HG02571 (cell line): ENCODE measurements at regions not wholly inside any gene's neighbourhood (a gene's known extent, or its start where the extent isn't known, plus 50 kb on each side); places are given as distances from the start of the nearest gene placed in this dataset.

Source experiments
- ATAC-seq: cut with Tn5 transposase; IDR thresholded peaks from one replicate; pipeline ENCODE4 v1.9.1; 2021; ENCODE audit warnings: mild to moderate bottlenecking, moderate library complexity; ENCODE audit not compliant: unreplicated experiment

- ATAC-seq, result no peak
Measured at GRCh38 chr7:33841031-33841430, 64.3 kb upstream of the BMPER start.

- no peak for ATAC-seq
Measured at GRCh38 chr7:33841705-33842129, 63.6 kb upstream of the BMPER start.

- no peak for ATAC-seq
Measured at GRCh38 chr7:33842150-33842549, 63.2 kb upstream of the BMPER start.

DNA sequence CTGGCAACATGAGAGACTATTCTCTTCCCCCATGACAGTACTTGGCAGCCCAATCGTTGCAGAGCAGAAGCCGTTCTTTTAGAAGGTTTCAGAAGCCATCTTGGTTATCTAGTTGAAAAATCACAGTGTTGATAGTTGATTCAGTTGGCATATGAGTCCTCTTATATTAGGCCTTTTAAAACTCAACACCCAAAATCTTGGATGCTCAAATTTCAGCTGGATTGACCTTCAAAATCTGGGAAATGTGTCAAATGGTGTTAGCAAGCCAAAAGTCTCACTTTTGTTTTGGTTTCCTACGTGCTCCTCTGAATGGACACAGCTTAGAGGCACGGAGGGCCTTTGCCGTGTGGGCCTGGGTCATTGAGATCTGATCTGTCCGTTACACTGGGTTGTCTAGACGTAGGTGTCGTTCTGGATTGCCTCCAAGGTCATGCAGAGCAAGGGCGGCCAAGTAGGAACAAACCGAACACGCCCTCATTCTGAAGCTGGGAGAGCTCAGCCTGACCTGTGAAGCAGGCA, 59.3 kb upstream of the BMPER start:
- ATAC-seq, result no peak

- ATAC-seq, result no peak
Measured at GRCh38 chr7:33849004-33849403, 56.3 kb upstream of the BMPER start.

DNA sequence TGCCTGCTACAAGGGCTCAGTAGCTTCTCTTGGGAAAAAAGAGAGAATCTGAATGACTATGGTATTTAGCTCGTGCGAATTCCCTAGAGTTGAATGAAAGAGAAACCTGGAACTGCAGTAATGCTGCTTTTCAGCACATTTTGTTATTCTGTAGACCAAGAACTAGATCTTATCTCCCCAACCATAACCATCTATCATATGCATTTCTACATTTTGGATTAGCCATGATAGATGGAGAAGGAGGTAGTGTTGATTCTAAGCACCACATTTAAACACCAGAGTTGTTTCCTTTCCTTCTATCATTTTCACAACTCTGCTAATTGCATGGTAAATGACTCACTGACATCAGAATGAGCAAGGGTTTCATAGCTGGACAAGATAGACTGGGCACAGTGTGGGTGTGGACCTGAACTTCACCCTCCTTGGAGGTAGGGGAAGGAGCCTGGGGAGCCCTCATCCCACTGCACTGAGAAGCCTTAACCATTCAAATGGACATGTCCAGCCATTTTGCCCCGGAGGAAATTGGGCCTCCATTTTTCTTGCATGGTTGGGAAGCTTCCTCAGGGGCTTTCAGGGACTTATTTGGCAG, 55.3 kb upstream of the BMPER start:
- no peak for ATAC-seq

GRCh38 chr7:33850768-33851167, 54.6 kb upstream of the BMPER start:
- no peak for ATAC-seq

GRCh38 chr7:33852838-33853237, 52.5 kb upstream of the BMPER start:
- ATAC-seq, result no peak

DNA sequence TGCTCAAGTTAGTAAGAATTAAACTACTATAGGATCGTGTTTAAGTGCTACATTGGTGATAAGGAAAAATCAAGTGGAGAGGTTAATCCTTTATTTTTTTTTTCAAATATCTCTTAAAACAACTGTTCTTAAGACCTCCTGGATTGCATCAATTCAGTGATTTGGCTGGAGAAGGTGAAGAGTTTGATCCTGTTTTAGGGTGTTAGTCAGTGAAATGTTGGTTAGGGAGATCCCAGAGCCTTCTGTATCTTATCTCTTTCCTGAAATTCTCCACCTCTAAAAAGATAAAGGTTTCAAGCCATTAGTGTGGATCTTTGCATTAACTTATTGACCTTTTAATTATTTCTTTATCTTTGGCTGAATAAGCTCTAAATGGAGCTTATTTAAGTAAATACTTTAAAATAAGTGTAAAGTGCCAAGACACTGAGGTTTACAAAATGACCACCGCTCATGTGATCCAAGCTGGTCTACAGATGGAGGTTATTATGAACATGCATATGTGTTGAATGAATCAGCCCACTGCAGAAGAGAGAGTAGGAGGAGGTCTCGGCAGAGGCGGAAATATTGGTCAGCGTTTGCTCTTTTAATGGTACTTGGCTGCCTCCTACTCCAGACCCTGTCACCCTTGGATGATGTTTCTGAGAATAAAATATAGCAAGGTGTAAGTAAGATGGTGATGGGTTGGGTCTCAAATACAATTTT, 51.8 kb upstream of the BMPER start:
- no peak for ATAC-seq

GRCh38 chr7:33854178-33854577, 51.2 kb upstream of the BMPER start:
- no peak for ATAC-seq

GRCh38 chr7:33854801-33855350, 50.5 kb upstream of the BMPER start:
- ATAC-seq, result no peak
